ENCODE measurements at regions not wholly inside any gene's neighbourhood (a gene's known extent, or its start where the extent isn't known, plus 50 kb on each side); places are given as distances from the start of the nearest gene placed in this dataset.

DNA sequence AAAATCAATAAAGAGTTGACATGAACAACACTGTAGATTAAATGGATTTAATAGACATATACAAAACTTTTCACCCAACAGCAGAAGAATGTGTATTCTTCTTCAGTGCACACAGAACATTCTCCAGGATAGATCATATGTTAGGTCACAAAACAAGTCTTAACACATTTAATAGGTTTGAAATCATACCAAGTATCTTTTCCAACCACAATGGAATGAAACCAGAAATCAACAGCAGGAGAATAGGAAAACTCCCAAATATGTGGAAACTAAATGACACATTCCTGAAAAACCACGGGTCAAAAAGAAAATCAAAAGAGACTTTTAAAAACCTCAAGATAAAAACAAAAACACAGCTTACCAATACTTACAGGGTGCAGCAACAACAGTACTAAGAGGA, 790.1 kb upstream of the ZNF608 start:
- in situ Hi-C loops (cut with HindIII; ENCODE audit: low sequenced_read_pairs) = no loop called here
- H3K4me3 ChIP-seq (ENCODE audit: low read depth, low read length) = no peak overlapping the region
- peak; percentile 73 for DNase-seq (ENCODE audit: low read depth)
- TF ChIP-seq, protein P1, sequence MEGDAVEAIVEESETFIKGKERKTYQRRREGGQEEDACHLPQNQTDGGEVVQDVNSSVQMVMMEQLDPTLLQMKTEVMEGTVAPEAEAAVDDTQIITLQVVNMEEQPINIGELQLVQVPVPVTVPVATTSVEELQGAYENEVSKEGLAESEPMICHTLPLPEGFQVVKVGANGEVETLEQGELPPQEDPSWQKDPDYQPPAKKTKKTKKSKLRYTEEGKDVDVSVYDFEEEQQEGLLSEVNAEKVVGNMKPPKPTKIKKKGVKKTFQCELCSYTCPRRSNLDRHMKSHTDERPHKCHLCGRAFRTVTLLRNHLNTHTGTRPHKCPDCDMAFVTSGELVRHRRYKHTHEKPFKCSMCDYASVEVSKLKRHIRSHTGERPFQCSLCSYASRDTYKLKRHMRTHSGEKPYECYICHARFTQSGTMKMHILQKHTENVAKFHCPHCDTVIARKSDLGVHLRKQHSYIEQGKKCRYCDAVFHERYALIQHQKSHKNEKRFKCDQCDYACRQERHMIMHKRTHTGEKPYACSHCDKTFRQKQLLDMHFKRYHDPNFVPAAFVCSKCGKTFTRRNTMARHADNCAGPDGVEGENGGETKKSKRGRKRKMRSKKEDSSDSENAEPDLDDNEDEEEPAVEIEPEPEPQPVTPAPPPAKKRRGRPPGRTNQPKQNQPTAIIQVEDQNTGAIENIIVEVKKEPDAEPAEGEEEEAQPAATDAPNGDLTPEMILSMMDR (IDR thresholded peaks at IDR 0.05; ENCODE audit: low read depth, low read length, missing control alignments) = no peak

DNA sequence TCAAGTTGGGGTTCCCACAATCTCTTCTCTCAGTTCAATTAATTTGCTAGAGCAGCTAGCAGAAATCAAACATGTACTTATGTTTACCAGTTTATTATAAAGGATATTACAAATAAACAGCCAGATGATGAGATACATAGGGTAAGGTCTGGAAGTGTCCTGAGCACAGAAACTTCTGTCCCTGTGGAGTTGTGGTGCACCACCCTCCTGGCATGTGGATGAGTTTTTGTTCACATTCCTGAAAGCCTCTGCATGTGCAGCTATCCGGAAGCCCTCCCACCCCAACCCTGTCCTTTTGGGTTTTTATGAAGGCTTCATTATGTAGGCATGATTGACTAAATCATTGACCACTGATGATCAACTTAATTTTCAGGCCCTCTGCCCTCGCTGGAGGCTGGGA, 791.2 kb upstream of the ZNF608 start:
- DNase-seq (ENCODE audit: low read depth) = no peak
- in situ Hi-C loops (cut with HindIII; ENCODE audit: low sequenced_read_pairs) = no loop called here
- TF ChIP-seq, protein P1 (IDR thresholded peaks at IDR 0.05; ENCODE audit: low read depth, low read length, missing control alignments) = no peak
- H3K4me3 ChIP-seq (ENCODE audit: low read depth, low read length) = no peak overlapping the region

GRCh38 chr5:125538469-125538868, 792.0 kb upstream of the ZNF608 start:
- in situ Hi-C loops (cut with HindIII; ENCODE audit: low sequenced_read_pairs) = no loop called here
- no peak overlapping the region for H3K4me3 ChIP-seq (ENCODE audit: low read depth, low read length)
- TF ChIP-seq, protein P1 (IDR thresholded peaks at IDR 0.05; ENCODE audit: low read depth, low read length, missing control alignments) = no peak
- DNase-seq (ENCODE audit: low read depth) = no peak

DNA sequence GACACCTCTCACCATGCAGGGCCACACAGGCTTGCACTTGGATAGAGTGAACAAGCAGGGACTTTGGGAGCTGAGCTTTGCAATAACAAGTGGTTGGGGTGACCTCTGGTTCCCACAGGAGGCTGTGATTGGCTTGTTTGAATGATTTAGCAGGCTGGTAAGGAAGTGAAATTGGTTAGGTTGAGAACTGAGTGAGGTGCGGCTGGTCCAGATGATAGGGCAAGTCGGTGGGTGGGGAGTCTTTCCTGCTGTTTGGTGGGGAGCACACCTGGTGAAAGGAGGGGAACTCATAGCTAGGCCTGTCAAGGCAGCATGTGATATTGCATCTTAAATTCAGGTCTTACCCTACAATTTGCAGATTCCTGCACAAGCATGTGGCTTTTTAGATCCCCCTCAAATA, 794.6 kb upstream of the ZNF608 start:
- DNase-seq (ENCODE audit: low read depth) = no peak
- in situ Hi-C loops (cut with HindIII; ENCODE audit: low sequenced_read_pairs) = no loop called here
- TF ChIP-seq, protein P1 (IDR thresholded peaks at IDR 0.05; ENCODE audit: low read depth, low read length, missing control alignments) = no peak
- H3K4me3 ChIP-seq (ENCODE audit: low read depth, low read length) = no peak overlapping the region

GRCh38 chr5:125549322-125549911, 803.0 kb upstream of the ZNF608 start:
- TF ChIP-seq, protein P1 (IDR thresholded peaks at IDR 0.05; ENCODE audit: low read depth, low read length, missing control alignments) = no peak
- H3K4me3 ChIP-seq (ENCODE audit: low read depth, low read length) = no peak overlapping the region
- in situ Hi-C loops (cut with HindIII; ENCODE audit: low sequenced_read_pairs) = no loop called here
- DNase-seq (ENCODE audit: low read depth) = no peak

DNA sequence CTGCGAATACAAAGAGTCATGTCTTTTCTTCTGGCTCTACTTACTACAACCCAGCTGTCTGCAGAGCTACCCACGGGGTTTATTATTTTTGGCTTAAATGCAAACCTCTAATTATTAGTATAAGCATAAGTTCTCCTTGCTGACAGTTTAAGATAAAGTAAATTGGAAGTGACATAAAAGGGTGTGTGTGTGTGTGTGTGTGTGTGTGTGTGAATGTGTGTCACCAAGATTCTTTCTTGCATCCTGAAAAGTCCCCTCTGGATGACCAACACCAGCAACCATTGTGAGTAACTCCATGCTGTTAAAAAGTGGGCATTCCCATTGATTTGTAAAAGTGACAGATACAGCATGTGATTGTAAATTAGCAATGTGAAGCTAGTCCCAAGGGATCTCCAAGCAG, 803.8 kb upstream of the ZNF608 start:
- H3K4me3 ChIP-seq (ENCODE audit: low read depth, low read length) = no peak overlapping the region
- peak; percentile 73 for DNase-seq (ENCODE audit: low read depth)
- in situ Hi-C loops (cut with HindIII; ENCODE audit: low sequenced_read_pairs) = no loop called here
- TF ChIP-seq, protein P1 (IDR thresholded peaks at IDR 0.05; ENCODE audit: low read depth, low read length, missing control alignments) = no peak
